Retinal pigment epithelial cell (primary cell): ENCODE measurements at regions not wholly inside any gene's neighbourhood (a gene's known extent, or its start where the extent isn't known, plus 50 kb on each side); places are given as distances from the start of the nearest gene placed in this dataset.

Source experiments
- DNase-seq: peaks from one replicate; pipeline ENCODE4 v3.0.0-alpha.2; 2010; ENCODE audit warnings: low read depth
- H3K4me3 ChIP-seq: 2 replicates; pipeline ENCODE4 v1.5.1; 2011; ENCODE audit warnings: mild to moderate bottlenecking, low read length, control low read depth, moderate library complexity
- CTCF ChIP-seq: conservative IDR thresholded peaks from 2 replicates; pipeline ENCODE4 v1.5.1; 2011; ENCODE audit warnings: low read depth, low read length, control low read depth, inconsistent platforms

- no peak for TF ChIP-seq CTCF
- no peak for DNase-seq
- no peak overlapping the region for H3K4me3 ChIP-seq
Measured at GRCh38 chr3:68206524-68207117, 552.2 kb upstream of the SUCLG2 start.

GRCh38 chr3:68186733-68187132 is 532.3 kb upstream of the SUCLG2 start:
- no peak for TF ChIP-seq CTCF
- no peak for DNase-seq

GRCh38 chr3:68176600-68176999 is 522.2 kb upstream of the SUCLG2 start:
- H3K4me3 ChIP-seq: no peak overlapping the region
- DNase-seq: no peak
- TF ChIP-seq CTCF: no peak

More at GRCh38 chr3:68186733-68187132, 532.3 kb upstream of the SUCLG2 start:
- no peak overlapping the region for H3K4me3 ChIP-seq

- no peak for DNase-seq
- TF ChIP-seq CTCF: no peak
- H3K4me3 ChIP-seq: no peak overlapping the region
Measured at GRCh38 chr3:68173012-68173634, 518.7 kb upstream of the SUCLG2 start.

- H3K4me3 ChIP-seq: no peak overlapping the region
- no peak for DNase-seq
- TF ChIP-seq CTCF: no peak
Measured at GRCh38 chr3:68172039-68172438, 517.6 kb upstream of the SUCLG2 start.

- no peak for DNase-seq
Measured at GRCh38 chr3:68163968-68164367, 509.6 kb upstream of the SUCLG2 start.

More at GRCh38 chr3:68163968-68164367, 509.6 kb upstream of the SUCLG2 start:
- TF ChIP-seq CTCF: no peak
- H3K4me3 ChIP-seq: no peak overlapping the region
